ENCODE measurements at regions not wholly inside any gene's neighbourhood (a gene's known extent, or its start where the extent isn't known, plus 50 kb on each side); places are given as distances from the start of the nearest gene placed in this dataset.
A peak's percentile ranks its signal among the peaks of the same experiment; 100 is the strongest.

DNA sequence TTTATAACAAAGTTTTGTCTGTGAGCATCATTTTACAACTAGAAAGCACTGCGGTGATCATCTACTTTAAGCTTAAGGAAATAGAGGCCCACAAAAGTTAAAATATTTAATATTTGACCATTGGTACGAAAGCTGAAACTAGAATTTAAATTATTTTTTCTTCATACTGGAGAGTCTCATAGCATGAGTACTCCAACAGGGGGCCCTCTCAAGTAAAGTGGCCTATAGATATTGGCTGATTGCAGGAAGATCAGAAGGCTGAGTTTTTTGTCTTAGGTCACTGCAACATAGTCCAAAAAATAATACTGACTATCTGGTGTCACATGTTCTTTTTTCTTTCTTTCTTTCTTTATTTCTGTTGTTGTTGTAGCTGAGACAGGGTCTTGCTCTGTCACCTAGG, 75.3 kb upstream of the ZDHHC17 start:
- TF ChIP-seq, protein P1, sequence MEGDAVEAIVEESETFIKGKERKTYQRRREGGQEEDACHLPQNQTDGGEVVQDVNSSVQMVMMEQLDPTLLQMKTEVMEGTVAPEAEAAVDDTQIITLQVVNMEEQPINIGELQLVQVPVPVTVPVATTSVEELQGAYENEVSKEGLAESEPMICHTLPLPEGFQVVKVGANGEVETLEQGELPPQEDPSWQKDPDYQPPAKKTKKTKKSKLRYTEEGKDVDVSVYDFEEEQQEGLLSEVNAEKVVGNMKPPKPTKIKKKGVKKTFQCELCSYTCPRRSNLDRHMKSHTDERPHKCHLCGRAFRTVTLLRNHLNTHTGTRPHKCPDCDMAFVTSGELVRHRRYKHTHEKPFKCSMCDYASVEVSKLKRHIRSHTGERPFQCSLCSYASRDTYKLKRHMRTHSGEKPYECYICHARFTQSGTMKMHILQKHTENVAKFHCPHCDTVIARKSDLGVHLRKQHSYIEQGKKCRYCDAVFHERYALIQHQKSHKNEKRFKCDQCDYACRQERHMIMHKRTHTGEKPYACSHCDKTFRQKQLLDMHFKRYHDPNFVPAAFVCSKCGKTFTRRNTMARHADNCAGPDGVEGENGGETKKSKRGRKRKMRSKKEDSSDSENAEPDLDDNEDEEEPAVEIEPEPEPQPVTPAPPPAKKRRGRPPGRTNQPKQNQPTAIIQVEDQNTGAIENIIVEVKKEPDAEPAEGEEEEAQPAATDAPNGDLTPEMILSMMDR (IDR thresholded peaks at IDR 0.05; ENCODE audit: low read depth, low read length) = peak; percentile 44
- no peak for TF ChIP-seq POLR2A (IDR thresholded peaks at IDR 0.05; ENCODE audit: extremely low read depth, insufficient read length)
